Liver (tissue), 3 donors: ENCODE measurements at regions not wholly inside any gene's neighbourhood (a gene's known extent, or its start where the extent isn't known, plus 50 kb on each side); places are given as distances from the start of the nearest gene placed in this dataset.

Experiments
- EGR1 ChIP-seq, 2 donors: IDR thresholded peaks; 2 replicates each; pipeline ENCODE4 v1.6.1; 2016 to 2018; ENCODE audit warnings: antibody characterized with exemption in 2 of 2, low read depth in 2 of 2
- GABPA ChIP-seq, 2 donors: IDR thresholded peaks in 1 of 2; conservative IDR thresholded peaks in 1 of 2; 2 replicates each; pipeline ENCODE4 v1.6.1; 2016; ENCODE audit warnings: antibody characterized with exemption in 2 of 2, mild to moderate bottlenecking in 1 of 2, moderate library complexity in 1 of 2
- HNF4A ChIP-seq, 2 donors: conservative IDR thresholded peaks; 2 replicates each; pipeline ENCODE4 v1.6.1; 2016; ENCODE audit warnings: antibody characterized with exemption in 2 of 2, mild to moderate bottlenecking in 2 of 2
- HNF4G ChIP-seq: IDR thresholded peaks from 2 replicates; pipeline ENCODE4 v1.6.1; 2016; ENCODE audit warnings: antibody characterized with exemption
- RAD21 ChIP-seq, 2 donors: IDR thresholded peaks; 2 replicates each; pipeline ENCODE4 v1.6.1; 2016; ENCODE audit warnings: antibody characterized with exemption in 2 of 2, mild to moderate bottlenecking in 2 of 2
- TAF1 ChIP-seq: conservative IDR thresholded peaks from 2 replicates; pipeline ENCODE4 v1.6.1; 2016; ENCODE audit warnings: antibody characterized with exemption, mild to moderate bottlenecking
- YY1 ChIP-seq: IDR thresholded peaks from 2 replicates; pipeline ENCODE4 v1.6.1; 2016; ENCODE audit warnings: antibody characterized with exemption, mild to moderate bottlenecking
- TF ChIP-seq, protein P1 (sequence below): fragments of 150-350 bp; IDR thresholded peaks from 2 replicates; pipeline ENCODE4 v1.5.1; 2017; ENCODE audit warnings: improper control_type of control experiment, low read depth, low read length; ENCODE audit not compliant: missing input control
- TF ChIP-seq, protein P2 (sequence below): IDR thresholded peaks from 2 replicates; pipeline ENCODE4 v1.6.1; 2016; ENCODE audit warnings: antibody characterized with exemption
- TF ChIP-seq, protein P3 (sequence below): IDR thresholded peaks from 2 replicates; pipeline ENCODE4 v1.6.1; 2016; ENCODE audit warnings: antibody characterized with exemption
- TF ChIP-seq, protein P4 (sequence below): IDR thresholded peaks from 2 replicates; pipeline ENCODE4 v1.6.1; 2016; ENCODE audit warnings: antibody characterized with exemption
- donor health status: healthy.
- donor health status: healthy.

DNA sequence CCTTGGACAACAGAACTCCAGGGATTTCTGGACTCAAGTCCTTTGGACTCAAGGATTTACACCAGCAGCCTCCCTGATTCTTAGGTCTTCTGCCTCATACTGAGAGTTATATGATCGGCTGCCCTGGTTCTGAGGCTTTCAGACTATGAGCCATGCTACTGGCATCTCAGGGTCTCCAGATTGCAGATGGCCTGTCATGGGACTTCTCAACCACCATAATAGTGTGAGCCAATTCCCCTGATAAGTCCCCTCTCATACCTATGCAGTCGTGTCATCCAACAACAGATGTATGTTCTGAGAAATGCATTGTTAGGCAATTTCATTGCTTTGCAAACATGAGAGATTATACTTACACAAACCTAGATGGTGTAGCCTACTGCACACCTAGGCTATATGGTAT, 61.4 kb upstream of the MSTN start:
- no peak for TF ChIP-seq TAF1
- TF ChIP-seq, protein P1, sequence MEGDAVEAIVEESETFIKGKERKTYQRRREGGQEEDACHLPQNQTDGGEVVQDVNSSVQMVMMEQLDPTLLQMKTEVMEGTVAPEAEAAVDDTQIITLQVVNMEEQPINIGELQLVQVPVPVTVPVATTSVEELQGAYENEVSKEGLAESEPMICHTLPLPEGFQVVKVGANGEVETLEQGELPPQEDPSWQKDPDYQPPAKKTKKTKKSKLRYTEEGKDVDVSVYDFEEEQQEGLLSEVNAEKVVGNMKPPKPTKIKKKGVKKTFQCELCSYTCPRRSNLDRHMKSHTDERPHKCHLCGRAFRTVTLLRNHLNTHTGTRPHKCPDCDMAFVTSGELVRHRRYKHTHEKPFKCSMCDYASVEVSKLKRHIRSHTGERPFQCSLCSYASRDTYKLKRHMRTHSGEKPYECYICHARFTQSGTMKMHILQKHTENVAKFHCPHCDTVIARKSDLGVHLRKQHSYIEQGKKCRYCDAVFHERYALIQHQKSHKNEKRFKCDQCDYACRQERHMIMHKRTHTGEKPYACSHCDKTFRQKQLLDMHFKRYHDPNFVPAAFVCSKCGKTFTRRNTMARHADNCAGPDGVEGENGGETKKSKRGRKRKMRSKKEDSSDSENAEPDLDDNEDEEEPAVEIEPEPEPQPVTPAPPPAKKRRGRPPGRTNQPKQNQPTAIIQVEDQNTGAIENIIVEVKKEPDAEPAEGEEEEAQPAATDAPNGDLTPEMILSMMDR, result no peak
- TF ChIP-seq YY1, result no peak
- TF ChIP-seq, protein P2, sequence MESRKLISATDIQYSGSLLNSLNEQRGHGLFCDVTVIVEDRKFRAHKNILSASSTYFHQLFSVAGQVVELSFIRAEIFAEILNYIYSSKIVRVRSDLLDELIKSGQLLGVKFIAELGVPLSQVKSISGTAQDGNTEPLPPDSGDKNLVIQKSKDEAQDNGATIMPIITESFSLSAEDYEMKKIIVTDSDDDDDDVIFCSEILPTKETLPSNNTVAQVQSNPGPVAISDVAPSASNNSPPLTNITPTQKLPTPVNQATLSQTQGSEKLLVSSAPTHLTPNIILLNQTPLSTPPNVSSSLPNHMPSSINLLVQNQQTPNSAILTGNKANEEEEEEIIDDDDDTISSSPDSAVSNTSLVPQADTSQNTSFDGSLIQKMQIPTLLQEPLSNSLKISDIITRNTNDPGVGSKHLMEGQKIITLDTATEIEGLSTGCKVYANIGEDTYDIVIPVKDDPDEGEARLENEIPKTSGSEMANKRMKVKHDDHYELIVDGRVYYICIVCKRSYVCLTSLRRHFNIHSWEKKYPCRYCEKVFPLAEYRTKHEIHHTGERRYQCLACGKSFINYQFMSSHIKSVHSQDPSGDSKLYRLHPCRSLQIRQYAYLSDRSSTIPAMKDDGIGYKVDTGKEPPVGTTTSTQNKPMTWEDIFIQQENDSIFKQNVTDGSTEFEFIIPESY, result no peak
- TF ChIP-seq, protein P3, sequence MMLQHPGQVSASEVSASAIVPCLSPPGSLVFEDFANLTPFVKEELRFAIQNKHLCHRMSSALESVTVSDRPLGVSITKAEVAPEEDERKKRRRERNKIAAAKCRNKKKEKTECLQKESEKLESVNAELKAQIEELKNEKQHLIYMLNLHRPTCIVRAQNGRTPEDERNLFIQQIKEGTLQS, result no peak
- no peak for TF ChIP-seq GABPA (IDR thresholded peaks at IDR 0.05 in 1 of 2, conservative IDR thresholded peaks at IDR 0.05 in 1 of 2)
- no peak for TF ChIP-seq RAD21 (IDR thresholded peaks at IDR 0.05)
- TF ChIP-seq, protein P4, sequence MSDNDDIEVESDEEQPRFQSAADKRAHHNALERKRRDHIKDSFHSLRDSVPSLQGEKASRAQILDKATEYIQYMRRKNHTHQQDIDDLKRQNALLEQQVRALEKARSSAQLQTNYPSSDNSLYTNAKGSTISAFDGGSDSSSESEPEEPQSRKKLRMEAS, result no peak
- TF ChIP-seq HNF4G, result no peak
- no peak for TF ChIP-seq EGR1 (IDR thresholded peaks at IDR 0.05; ENCODE audit: low read depth in 2 of 2)
- no peak for TF ChIP-seq HNF4A (conservative IDR thresholded peaks at IDR 0.05)
